ENCODE measurements at regions not wholly inside any gene's neighbourhood (a gene's known extent, or its start where the extent isn't known, plus 50 kb on each side); places are given as distances from the start of the nearest gene placed in this dataset.

DNA sequence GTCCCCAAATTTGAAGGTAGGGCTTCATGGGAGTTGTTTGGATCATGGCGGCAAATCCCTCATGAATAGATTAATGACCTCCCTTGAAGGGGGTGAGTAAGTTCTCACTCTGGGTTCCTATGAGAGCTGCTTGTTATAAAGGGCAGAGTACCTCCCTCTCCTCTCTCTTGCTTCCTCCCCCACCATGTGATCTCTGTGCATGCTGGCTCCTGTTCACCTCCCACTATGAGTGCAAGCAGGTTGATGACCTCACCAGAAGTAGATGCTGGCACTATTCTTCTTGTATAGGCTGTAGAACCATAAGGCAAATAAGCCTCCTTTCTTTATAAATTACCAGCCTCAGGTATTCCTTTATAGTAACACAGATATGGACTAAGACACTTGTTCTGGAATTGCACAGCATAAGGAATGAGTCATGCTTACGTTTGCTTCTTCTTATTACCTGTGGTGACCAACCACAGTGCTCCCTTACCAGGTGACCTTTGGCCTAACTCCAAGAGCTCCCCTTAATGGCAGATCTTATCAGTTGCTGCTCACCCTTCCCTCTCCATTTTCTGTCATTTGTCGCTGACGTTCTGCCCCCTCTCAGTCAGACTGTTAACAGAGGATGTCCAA, 559.5 kb upstream of the GCFC2 start:
- no peak for DNase-seq
- Histone ChIP-seq H3K27ac (no peak overlapping the region), H3K9me3 (no peaks in the 10 kb centered on the region), H3K4me3 (no peak overlapping the region), H3K27me3 (no peaks in the 10 kb centered on the region), H3K36me3 (no peaks in the 10 kb centered on the region), H3K4me1 (no peaks in the 10 kb centered on the region)
- TF ChIP-seq, protein P1, sequence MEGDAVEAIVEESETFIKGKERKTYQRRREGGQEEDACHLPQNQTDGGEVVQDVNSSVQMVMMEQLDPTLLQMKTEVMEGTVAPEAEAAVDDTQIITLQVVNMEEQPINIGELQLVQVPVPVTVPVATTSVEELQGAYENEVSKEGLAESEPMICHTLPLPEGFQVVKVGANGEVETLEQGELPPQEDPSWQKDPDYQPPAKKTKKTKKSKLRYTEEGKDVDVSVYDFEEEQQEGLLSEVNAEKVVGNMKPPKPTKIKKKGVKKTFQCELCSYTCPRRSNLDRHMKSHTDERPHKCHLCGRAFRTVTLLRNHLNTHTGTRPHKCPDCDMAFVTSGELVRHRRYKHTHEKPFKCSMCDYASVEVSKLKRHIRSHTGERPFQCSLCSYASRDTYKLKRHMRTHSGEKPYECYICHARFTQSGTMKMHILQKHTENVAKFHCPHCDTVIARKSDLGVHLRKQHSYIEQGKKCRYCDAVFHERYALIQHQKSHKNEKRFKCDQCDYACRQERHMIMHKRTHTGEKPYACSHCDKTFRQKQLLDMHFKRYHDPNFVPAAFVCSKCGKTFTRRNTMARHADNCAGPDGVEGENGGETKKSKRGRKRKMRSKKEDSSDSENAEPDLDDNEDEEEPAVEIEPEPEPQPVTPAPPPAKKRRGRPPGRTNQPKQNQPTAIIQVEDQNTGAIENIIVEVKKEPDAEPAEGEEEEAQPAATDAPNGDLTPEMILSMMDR (IDR thresholded peaks at IDR 0.05): no peak
- TF ChIP-seq POLR2A (IDR thresholded peaks at IDR 0.05): no peak
- WGBS (ENCODE audit: insufficient coverage, low coverage, low lambda C conversion rate, missing lambda C conversion rate): 57% methylated on average over 4 of the region's 4 CpGs
- ATAC-seq: no peak
- intact Hi-C loops (cut with DNase I): no loop called here

DNA sequence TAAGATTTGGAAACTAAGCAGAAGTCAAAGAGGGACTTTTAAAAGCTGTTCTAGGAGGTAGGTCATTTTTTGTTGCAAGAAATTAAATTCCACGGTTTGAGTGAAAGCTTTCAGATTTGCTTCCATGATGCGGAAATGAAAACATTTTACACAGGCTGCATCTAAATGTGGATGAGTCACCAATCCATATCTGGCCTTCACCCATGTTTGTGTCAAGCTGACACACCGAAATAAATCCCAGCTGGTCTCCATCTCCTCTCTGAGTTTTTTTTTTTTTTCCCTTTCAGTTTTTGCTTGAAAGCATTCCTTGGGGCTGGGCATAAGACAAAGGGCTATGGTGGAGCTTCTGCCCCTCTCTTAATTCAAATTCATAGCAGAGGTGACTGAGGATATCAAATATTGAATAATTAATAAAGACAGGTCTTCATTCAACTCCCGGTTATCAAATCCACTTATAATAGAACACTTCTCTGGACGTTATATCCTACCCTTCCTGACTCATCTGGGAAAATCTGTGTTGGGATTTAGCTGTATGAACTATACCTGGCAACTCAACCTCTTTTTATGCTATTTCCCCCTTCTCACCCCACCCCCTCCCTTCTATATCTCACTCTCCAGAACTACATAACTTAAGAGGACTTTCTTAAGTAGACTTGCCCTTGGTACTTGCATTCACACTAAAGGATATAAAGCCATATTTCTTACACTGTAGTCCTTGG, 558.3 kb upstream of the GCFC2 start:
- TF ChIP-seq, protein P1 (IDR thresholded peaks at IDR 0.05): no peak
- no peak for TF ChIP-seq POLR2A (IDR thresholded peaks at IDR 0.05)
- H3K27me3 ChIP-seq: no peaks in the 10 kb centered on the region
- H3K27ac ChIP-seq: no peak overlapping the region
- intact Hi-C loops (cut with DNase I): no loop called here
- no peak overlapping the region for H3K4me3 ChIP-seq
- DNase-seq: no peak
- WGBS (ENCODE audit: insufficient coverage, low coverage, low lambda C conversion rate, missing lambda C conversion rate): 46% methylated on average over 5 of the region's 5 CpGs
- no peaks in the 10 kb centered on the region for H3K9me3 ChIP-seq
- no peaks in the 10 kb centered on the region for H3K36me3 ChIP-seq
- no peaks in the 10 kb centered on the region for H3K4me1 ChIP-seq
- ATAC-seq: peak in 1 of 4 donors; percentile 18

DNA sequence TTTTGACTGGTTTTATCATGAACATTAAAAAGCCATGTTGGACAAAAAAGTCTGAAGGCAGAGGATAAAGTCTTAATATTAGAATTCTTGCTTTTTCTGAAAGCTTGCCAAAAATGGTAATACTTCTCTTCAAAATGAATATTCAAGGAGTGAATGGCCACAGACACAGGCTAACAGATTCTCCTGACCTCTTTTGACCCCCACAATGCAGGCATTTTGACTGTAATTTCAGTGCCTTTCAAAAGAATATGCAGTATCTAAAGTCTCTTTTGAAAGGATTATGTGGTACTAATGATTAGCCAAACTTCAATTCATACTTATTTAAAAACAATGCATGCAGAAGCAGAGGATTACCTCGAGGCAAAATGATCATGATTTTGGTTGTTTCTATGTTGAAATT, 557.8 kb upstream of the GCFC2 start:
- no peaks in the 10 kb centered on the region for H3K4me1 ChIP-seq
- no peaks in the 10 kb centered on the region for H3K27me3 ChIP-seq
- no peaks in the 10 kb centered on the region for H3K36me3 ChIP-seq
- H3K4me3 ChIP-seq: no peak overlapping the region
- intact Hi-C loops (cut with DNase I): no loop called here
- ATAC-seq: no peak
- H3K27ac ChIP-seq: no peak overlapping the region
- WGBS (ENCODE audit: insufficient coverage, low coverage, low lambda C conversion rate, missing lambda C conversion rate): 18% methylated on average over 1 of the region's 1 CpG
- H3K9me3 ChIP-seq: no peaks in the 10 kb centered on the region
- TF ChIP-seq POLR2A (IDR thresholded peaks at IDR 0.05): no peak
- TF ChIP-seq, protein P1 (IDR thresholded peaks at IDR 0.05): no peak
- no peak for DNase-seq

DNA sequence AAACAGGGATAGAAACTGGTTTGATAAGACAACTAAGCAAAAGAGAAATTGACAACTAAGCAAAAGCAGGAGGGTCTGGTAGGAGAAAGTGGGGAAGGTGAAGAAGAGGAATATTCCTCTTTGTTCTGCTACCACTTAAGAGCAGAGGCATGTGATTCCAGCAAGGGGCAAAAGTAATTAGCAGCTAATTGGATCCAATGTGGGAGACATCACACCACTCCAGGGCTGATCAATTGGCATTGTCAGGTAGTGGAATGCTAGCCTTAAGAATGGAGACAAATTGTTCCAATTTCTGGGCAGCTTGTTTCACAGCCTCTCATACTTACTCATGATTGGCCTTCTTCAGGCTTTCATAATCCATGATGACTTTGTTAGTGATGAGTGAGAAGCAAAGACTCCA, 547.1 kb upstream of the GCFC2 start:
- no peaks in the 10 kb centered on the region for H3K27me3 ChIP-seq
- intact Hi-C loops (cut with DNase I): no loop called here

More for the DNA sequence above, 547.1 kb upstream of the GCFC2 start:
- Histone ChIP-seq H3K9me3 (no peaks in the 10 kb centered on the region), H3K4me3 (no peak overlapping the region), H3K4me1 (no peaks in the 10 kb centered on the region), H3K36me3 (no peaks in the 10 kb centered on the region), H3K27ac (no peak overlapping the region)
- no peak for ATAC-seq
- no peak for DNase-seq
- TF ChIP-seq POLR2A (IDR thresholded peaks at IDR 0.05): no peak
- TF ChIP-seq, protein P1 (IDR thresholded peaks at IDR 0.05): no peak

Data from right lobe of liver (tissue), 6 donors.